Left hindlimb (tissue), 1 donor: ENCODE measurements at regions not wholly inside any gene's neighbourhood (a gene's known extent, or its start where the extent isn't known, plus 50 kb on each side); places are given as distances from the start of the nearest gene placed in this dataset.
"Not testable (repeated sequence)": the region's sequence is repeated elsewhere in the genome, so short reads cannot be mapped to it uniquely, and the experiment has no call there.

Source experiments
- DNase-seq: peaks from one replicate; pipeline ENCODE4 v3.0.0-alpha.2; 2018

DNA sequence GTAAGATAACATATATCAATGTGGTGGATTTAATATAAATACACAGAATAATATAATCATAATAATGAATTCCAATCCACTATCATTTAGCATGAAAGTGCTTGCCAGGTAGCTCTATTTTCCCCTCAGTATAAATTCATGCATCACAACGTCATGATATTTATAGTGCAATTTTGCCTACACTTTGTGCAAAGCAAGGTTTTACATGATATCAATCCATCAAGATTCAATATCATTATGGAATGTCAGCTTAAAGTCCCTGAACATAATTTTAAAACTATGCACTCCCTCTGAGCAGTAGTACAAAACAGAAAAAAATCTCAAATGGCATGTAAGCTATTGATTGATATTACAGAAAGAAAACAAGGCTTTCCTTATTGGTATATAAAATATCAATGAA is 962.2 kb upstream of the PCDH20 start:
- DNase-seq: no peak

DNA sequence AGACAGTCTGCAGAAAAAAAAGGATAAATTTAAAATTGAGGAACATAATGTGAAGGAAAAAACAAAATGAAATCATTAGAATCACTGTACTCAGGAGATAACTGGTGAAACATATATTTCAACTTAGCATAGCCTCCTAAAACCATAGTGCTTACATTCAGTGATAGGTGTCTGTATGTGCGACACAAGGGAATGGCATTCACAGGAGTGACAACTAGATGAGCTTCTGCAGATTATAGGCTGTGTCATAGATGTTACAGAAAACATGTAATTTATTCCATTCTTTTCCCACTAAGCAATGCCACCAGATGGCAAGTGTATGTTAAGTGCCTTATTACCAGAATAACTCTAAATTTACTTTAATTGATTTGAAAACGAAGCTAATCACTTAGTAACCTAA is 960.0 kb upstream of the PCDH20 start:
- DNase-seq: no peak

DNA sequence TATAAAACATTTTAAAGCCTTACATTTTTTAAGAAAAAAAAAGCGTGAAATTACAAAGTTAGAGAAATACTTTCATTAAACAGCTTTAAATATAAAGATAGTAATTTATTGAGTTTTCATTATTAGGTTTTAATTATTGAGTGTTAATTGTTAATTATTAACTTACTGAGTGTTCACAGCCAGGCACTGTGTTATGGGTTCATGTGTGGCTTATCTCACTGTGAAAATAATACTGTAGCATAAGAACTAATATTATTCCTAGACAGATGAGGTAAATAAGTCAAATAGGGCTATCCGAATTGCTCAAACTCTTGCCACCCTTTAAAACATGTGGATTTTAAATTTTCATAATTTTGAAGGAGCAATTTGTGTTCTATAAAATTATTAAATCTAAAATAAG is 956.1 kb upstream of the PCDH20 start:
- DNase-seq: no peak

DNA sequence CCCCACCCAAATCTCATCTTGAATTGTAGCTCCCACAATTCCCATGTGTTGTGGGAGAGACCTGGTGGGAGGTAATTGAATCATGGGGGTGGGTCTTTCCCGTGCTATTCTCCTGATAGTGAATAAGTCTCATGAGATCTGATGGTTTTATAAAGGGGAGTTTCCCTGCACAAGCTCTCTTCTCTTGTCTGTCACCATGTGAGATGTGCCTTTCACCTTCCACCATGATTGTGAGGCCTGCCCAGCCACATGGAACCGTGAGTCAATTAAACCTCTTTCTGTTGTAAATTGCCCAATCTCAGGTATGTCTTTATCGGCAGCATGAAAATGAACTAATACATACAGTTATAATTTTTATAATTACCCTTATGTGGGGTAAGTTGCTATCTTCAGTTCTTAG is 952.3 kb upstream of the PCDH20 start:
- not testable (repeated sequence) for DNase-seq

DNA sequence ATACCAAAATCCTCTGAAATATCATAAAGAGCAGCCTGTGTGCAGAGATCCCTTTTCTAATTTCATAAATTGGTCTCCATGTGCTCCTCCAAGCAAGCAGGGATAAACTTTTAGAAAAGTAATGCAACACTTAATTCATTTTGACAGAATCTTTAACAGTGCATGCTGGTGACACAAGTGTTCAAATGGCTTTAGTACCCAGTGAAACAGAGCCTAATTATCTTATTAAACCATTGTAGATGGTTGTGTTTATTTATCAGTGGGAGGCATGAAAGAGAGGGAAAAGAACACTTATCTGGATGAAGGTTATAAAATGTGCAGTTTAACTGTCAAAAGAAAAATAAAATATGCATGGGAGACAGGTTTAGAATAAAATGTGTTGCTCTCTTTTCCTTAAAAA is 945.0 kb upstream of the PCDH20 start:
- no peak for DNase-seq

DNA sequence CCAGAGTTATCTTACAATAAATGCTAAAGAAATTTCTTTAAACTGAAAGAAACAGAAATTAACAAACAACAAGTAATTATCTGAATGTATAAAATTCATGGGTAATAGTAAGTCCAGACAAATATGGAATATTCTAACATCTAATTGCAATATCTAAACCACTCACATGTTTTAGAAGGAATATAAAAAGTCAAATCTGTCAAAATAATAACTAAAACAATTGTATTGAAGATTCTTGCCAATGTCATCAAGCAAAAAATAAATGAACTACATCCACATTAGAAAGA is 942.9 kb upstream of the PCDH20 start:
- no peak for DNase-seq

DNA sequence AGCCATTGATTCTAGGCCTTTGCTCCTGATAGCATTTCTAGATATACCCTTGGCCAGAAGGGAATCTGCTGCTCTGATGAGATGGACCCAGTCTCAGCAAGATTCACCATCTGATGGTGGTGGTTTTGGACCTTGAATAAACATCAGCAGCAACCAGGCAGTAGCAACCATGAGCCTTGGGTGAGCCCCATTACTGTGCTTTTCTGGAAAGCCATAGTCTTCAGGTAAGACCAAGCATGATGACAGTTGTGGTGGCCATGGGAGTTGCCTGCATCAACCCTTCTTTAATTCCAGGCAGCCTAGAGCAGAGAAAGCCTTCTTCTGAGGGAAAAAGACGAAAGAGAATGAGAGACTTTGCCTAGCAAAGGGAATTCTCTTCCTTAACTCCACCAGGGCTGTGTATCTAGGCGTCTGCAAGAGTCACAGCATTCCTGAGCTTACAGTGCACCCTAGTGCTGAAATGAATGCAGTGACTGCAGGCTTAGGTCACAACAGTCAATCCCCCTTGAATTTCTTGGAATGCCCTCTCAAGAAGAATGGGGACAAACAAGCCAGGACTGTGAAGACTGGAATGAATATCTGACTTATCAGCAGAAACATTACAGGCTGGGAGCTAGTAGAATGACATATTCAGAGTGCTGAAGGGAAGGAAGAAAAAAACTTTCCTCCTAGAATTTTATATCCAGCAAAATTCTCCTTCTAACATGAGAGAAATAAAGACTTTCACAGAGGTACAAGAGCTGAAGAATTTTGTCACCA is 942.4 kb upstream of the PCDH20 start:
- no peak for DNase-seq

DNA sequence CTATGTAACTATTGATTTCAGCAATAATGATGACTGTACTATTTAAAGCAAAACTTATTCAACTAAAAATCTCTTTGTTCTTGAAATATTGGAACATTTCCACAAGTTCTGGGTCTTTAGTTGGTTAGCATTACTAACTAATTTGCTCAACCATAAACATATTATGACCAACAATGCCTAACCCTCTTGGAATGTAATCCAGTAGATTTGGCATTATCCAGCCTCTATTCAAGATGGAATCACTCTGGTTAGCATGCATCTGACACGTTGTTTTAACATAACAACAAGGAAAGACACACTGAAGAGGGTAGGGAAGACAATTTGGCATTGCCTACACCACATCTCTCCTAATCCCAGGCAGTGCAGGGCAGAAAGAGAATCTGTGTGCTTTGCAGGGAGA is 941.3 kb upstream of the PCDH20 start:
- DNase-seq: no peak

DNA sequence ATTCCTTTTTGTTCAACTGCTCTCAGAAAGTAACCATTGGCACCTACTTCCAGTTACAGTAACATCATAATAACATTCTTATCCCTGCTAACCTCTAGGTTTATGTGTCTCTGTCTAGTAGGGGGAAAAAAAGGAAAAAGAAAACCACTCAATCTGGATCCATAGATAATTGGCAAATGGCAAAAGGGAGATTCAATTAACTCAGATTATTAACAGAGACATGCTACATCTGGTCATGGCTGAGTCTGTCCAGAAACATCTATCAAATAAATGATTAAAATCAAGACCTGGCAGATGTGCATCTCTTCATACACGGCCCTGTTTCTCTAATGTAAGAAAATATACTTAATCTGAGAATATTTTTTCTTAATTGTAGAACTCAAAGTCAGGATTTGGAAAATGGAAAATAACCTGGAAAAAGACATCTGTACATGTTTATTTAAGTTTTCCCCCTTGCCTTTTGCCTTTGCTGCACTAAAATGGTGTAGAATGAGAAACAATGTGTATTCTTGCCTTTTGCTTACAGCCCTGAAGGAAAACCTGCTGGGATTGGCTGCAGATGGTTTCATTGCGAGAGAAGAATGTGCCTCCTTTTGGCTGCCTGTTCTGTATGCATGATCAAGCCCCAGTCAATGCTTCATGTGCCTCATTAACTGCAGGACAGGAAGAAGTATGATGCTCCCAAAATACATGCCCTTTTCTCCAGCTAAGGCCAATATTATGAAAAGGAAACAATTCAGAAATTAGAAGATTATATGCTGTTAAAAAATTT is 921.6 kb upstream of the PCDH20 start:
- no peak for DNase-seq

DNA sequence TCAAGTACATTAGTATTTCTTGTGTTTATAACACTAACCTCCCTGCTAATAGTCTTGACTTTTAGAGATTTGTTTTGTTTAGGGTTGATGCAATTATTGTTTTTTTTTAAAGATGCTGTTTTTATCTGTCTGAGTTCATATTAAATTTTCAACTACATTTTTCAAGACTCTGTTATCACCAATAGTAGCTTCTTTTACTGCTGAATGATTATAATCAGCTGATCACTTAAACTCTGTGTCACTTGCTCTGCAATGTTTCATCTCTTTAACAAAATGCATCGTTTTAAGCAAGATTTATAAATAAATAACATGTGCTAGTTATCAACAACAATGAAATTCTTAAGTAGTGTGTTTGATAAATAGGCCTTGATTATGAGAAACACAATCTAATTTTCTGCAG is 920.9 kb upstream of the PCDH20 start:
- DNase-seq: no peak

DNA sequence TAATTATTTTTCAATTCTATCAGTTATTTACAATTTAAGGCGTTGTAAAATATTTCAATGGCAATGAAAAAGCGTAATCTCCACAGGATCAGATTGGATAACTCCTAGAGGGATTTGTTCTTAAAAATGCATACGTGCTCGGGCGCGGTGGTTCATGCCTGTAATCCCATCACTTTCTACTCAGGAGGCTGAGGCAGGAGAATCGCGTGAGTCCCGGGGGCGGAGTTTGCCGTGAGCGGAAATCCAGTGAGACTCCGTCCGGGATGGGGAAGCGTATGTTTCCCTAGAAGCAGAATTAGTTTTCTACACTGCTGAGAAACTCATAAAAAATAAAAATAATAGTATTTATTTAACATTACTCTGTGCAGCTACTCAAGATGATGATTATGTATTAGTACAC is 917.8 kb upstream of the PCDH20 start:
- no peak for DNase-seq

DNA sequence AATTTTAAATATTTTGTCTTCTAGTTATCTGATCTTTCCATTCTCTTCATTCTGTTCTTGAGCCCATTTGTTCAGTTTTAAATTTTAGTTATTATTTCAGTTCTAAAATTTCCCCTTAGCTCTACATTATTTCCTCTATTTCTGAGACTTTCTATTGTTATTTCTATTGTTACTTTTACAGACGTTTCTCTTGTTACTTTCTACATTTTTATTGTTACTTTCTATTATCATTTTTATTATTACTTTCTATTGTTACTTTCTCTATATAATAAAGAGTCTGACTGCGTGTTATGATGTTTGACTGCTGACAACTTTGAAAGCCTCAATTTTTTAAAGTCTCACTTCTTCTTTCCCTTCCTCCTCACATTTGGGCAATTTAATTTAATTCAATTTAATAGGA is 915.7 kb upstream of the PCDH20 start:
- DNase-seq: no peak

DNA sequence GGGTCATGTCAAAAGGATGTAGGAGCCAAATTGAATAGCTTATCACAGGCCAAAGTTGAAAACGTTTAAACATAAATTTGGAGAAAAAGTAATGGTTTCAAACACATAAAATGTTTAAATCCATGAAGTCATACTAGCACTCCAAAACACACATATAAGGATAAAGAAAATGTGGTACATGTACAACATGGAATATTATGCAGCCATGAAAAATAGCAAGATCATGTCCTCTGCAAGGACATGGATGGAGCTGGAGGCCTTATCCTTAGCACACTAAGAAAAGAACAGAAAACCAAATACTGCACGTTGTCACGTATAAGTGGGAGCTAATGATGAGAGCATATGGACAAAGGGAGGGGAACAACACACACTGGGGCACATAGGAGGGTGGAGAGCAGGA is 911.7 kb upstream of the PCDH20 start:
- no peak for DNase-seq

DNA sequence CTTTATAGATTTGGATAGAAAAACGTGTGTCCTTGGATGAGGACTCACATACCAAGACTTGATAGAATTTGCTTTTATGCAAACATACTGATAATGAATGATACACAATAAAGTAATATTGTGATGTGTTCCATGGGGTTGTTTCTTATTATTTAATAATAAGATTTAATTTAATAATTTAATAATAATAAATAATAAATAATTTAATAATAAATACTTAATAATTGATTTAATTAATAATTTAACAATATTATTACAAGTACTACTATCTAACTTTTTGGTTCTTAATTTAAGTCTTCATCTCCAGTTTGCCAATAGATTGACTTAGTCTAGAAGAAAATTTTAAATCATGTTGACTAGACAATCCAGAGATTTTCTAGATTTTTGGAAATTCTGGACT is 909.2 kb upstream of the PCDH20 start:
- no peak for DNase-seq

DNA sequence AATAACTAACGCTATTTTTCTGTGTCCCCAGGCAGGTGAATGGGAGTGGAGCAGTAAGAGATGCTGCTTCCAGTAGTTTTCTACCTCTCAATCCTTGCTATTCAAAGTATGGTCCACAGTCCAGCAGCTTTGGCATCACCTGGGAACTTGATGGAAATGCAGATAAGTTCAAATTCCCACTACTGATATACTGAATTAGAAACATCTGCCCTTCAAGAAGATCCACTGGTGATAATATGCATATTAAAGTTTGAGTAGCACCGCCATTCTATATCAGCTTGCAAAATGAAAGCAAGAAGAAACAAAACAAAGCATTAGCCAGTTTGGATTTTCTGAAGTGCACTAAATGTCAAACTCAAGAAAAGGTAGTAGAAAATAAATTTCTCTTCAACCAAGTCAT is 906.2 kb upstream of the PCDH20 start:
- DNase-seq: no peak

DNA sequence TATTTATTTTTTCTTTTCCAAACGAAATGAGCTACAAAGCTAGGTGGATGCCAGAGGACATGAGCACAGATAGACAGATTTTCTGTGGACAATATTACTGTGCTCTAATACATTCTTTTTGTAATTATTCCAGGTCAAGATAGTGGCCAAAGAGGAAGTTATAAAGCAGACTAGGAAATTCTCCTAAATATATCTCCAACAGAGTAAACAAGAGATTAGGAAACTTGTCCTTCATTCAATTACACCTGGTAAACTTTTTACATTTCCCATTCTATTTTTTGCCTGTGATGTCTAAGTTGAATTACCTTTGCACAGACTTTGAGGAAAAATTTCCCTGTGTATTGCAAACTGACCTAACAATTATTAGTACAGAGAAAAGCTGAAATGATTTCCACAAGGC is 905.5 kb upstream of the PCDH20 start:
- DNase-seq: no peak

DNA sequence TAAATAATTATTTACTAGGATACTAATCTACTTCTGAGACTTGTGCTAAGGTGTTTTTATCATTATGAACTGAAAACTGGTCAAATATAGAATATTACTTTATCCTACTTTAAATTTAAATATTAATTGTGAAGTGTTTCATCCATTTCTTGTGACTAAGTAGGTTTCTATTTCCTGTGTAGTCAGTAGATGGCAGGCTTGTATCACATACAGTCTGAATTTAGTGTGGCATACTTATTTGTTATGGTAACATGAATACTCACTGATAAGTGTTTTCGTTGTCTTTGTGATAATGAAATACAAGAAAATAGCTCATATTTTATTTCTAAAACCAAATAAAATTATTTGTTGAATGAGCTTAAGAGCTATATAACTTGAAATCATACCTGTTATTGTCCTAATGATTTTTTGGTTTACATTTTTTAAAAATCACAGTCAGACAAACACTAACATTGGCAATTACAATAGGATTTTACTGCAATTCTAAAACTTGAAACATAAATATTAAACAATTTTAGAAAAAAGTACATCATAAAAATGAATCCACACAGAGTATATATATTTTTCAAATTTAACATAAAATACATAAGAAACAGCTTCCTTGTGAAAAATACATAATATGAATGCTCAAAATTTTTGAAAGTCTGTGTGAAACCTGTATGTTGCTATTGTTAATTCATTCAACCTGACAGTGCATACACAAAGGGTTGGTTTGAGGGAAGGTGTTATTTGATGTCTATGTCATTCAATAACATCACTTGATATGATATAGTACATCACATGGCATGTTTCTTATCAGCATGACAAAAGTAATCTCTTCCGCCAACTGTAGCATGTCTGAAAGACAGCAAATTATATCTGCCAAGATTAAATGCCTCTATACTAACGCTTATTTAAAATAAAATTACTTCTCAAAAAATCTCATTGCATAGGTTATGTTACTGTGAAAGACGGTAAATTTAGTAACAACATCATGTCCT is 904.8 kb upstream of the PCDH20 start:
- DNase-seq: no peak

DNA sequence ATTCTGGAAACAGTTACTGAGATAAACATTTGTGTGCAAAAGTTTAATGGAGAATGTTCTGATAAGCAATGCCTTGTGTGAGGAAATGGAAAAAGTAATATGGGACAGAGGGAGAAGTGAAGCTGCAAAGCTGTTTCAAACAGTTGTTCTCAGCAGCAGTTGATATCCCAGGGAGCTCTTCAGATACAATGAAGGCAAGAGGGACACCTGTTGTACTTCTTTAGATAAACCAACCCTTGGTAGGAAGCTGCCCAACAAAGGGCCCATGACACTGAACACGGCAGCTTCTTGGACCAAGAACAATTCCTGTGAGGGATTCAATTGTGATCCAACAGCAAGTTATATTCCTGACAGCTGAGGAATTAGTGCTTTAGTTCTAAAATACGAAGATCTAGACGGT is 894.3 kb upstream of the PCDH20 start:
- no peak for DNase-seq

DNA sequence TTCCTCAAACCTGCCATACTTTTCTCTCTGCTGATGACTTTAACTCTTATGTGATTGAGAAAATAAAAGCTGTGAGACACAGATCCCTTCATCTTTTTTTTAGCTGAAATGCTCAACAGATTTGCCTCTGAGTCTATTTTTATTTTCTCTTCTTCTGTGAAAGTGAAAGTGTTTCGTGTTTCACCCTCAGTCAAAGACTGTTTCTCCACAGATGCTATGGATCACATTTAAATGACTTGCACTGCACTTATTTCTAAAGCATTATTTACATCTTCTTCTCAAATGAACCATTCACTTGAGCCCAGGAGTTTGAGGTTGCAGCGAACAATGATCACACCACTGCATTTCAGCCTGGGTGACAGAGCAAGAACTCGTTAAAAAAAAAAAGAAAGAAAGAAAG is 890.1 kb upstream of the PCDH20 start:
- no peak for DNase-seq

DNA sequence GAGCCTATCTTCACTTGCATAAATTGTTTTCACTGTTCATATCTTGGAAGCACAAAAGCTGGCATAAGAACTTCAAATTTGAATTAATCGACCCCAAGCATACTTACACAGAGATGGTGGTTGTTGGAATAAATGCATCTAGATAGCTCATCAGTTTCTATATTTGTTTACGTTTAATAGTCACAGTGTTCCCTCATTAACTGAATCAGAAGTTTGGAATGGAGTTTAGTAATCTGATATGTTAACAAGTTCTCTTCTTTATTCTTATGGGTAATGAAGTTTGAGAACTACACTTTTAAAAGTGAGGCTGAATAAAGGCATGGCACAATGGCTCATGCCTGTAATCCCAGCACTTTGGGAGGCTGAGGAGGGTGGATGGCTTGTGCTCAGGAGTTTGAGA is 886.7 kb upstream of the PCDH20 start:
- no peak for DNase-seq

DNA sequence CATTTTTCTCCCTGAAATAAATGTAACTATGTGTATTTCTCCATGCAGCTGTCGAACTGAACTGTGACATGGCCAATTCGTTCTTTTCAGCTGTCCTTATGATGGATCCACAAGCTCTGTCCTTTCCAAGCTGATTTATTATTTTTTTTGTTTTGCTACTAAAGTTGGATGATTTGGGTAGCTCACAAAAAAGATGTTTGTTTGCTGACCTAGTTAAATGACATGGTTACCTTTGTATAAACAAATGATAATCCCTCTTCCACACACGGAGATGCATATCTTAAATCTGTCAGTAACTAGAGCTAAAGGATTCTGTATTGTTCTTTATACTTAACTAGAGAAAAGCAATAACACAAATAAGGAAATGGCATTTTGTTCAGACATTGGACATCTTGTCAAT is 884.3 kb upstream of the PCDH20 start:
- DNase-seq: no peak

DNA sequence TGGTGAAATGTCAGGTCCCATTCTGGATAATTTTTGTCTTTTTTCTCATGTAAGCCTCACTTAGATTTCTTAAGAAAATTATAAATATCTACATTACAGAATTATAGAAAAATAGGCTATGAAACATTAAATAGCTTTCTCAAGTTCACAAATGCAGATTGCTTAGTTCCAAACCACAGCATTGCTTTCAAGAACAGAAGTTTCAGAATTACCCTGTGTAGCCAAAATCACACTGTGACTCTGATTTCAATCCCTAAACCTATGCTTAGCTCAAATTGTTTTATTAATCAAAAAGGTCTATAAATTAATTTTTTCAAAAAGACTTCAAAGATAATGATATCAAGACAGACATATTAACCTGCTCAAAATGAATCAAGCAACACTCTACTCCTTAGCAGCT is 881.2 kb upstream of the PCDH20 start:
- no peak for DNase-seq

DNA sequence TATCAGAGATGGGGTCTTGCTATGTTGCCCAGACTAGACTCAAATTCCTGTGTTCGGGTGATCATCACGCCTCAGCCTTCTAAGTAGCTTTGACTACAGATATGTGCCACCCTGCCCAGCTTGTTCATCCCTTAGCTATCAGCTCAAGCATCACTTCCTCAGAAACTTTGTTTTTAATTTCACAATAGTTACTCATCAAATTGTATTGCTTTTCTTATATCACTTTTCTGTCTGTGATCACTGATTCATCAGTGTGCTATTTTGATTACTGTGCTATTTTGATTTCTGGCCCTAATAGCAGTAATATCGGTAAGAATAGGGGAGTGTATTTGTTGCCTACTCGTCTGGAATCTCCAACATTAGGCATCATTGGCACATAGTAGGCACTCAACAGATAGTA is 878.6 kb upstream of the PCDH20 start:
- DNase-seq: no peak
